GM23338 (cell line): ENCODE measurements at regions not wholly inside any gene's neighbourhood (a gene's known extent, or its start where the extent isn't known, plus 50 kb on each side); places are given as distances from the start of the nearest gene placed in this dataset.
A peak's percentile ranks its signal among the peaks of the same experiment; 100 is the strongest.

Experiments used
- ATAC-seq: fragments of 200-7000 bp; cut with Tn5 transposase; 3 replicates; pipeline ENCODE4 v1.9.1; 2020
- DNase-seq: peaks from one replicate; pipeline ENCODE4 v3.0.0-alpha.2; 2015; ENCODE audit warnings: low spot score
- H2AFZ ChIP-seq: fragments of 200-600 bp; sonication (generic); 2 replicates; pipeline ENCODE4 v1.8.0; 2016; ENCODE audit warnings: antibody characterized with exemption, mild to moderate bottlenecking, moderate library complexity
- H3F3A ChIP-seq: fragments of 200-600 bp; sonication (generic); replicated peaks from 2 replicates; pipeline ENCODE4 v1.8.0; 2017; ENCODE audit warnings: antibody characterized with exemption, mixed run types, low read depth
- H3K27ac ChIP-seq: fragments of 200-600 bp; sonication (generic); 2 replicates; pipeline ENCODE4 v1.6.1; 2016; ENCODE audit warnings: low read depth
- H3K27me3 ChIP-seq: fragments of 200-600 bp; sonication (generic); 2 replicates; pipeline ENCODE4 v1.8.0; 2016; ENCODE audit warnings: mild to moderate bottlenecking, mixed run types, moderate library complexity; ENCODE audit not compliant: insufficient read depth
- H3K36me3 ChIP-seq: fragments of 200-600 bp; sonication (generic); 2 replicates; pipeline ENCODE4 v1.8.0; 2016; ENCODE audit warnings: mild to moderate bottlenecking; ENCODE audit not compliant: insufficient read depth
- H3K4me1 ChIP-seq: fragments of 200-600 bp; sonication (generic); 2 replicates; pipeline ENCODE4 v1.8.0; 2016; ENCODE audit warnings: mild to moderate bottlenecking, moderate library complexity; ENCODE audit not compliant: insufficient read depth
- H3K4me2 ChIP-seq: fragments of 200-600 bp; sonication (generic); 2 replicates; pipeline ENCODE4 v1.7.1; 2017; ENCODE audit warnings: mixed run types
- H3K4me3 ChIP-seq: fragments of 200-600 bp; sonication (generic); 2 replicates; pipeline ENCODE4 v1.6.1; 2016; ENCODE audit warnings: mixed run types
- H3K79me2 ChIP-seq: fragments of 200-600 bp; sonication (generic); replicated peaks from 2 replicates; pipeline ENCODE4 v1.8.0; 2017; ENCODE audit warnings: mild to moderate bottlenecking; ENCODE audit not compliant: insufficient read depth
- H3K9me2 ChIP-seq: fragments of 200-600 bp; sonication (generic); 2 replicates; pipeline ENCODE4 v1.8.0; 2017; ENCODE audit not compliant: insufficient read depth
- H4K20me1 ChIP-seq: fragments of 200-600 bp; sonication (generic); replicated peaks from 2 replicates; pipeline ENCODE4 v1.8.0; 2017; ENCODE audit warnings: mild to moderate bottlenecking; ENCODE audit not compliant: insufficient read depth
- H3K27ac Mint-ChIP-seq: 2 replicates; pipeline ENCODE4 v1.8.0; 2020; ENCODE audit warnings: inconsistent platforms, mild to moderate bottlenecking, moderate library complexity, mixed read lengths
- H3K27me3 Mint-ChIP-seq: 3 replicates; pipeline ENCODE4 v1.8.0; 2022; ENCODE audit warnings: low read depth, mild to moderate bottlenecking, moderate library complexity, mixed read lengths, inconsistent platforms; ENCODE audit not compliant: insufficient read depth, poor library complexity
- H3K36me3 Mint-ChIP-seq: 3 replicates; pipeline ENCODE4 v1.8.0; 2021; ENCODE audit warnings: low read depth, mild to moderate bottlenecking, inconsistent platforms, moderate library complexity, mixed read lengths
- H3K4me1 Mint-ChIP-seq: 3 replicates; pipeline ENCODE4 v1.8.0; 2020; ENCODE audit warnings: mild to moderate bottlenecking, inconsistent platforms, mixed read lengths
- H3K4me3 Mint-ChIP-seq: 3 replicates; pipeline ENCODE4 v1.8.0; 2021; ENCODE audit warnings: moderate library complexity, mild to moderate bottlenecking, inconsistent platforms, mixed read lengths
- H3K9me3 Mint-ChIP-seq: 3 replicates; pipeline ENCODE4 v1.8.0; 2020; ENCODE audit warnings: moderate library complexity, mild to moderate bottlenecking, inconsistent platforms, mixed read lengths
- EZH2 ChIP-seq: fragments of 200-600 bp; sonication (generic); IDR thresholded peaks from one replicate; pipeline ENCODE4 v1.8.0; 2017; ENCODE audit warnings: antibody characterized with exemption, mild to moderate bottlenecking, low read depth; ENCODE audit not compliant: unreplicated experiment
- TF ChIP-seq, protein P1 (sequence below): IDR thresholded peaks from one replicate; pipeline ENCODE4 v1.6.1; 2018; ENCODE audit warnings: antibody characterized with exemption; ENCODE audit not compliant: unreplicated experiment
- TF ChIP-seq, protein P2 (sequence below), 2 experiments: fragments of 200-600 bp in 1 of 2; sonication (generic) in 1 of 2; conservative IDR thresholded peaks; 2 replicates each; pipeline versions ENCODE4 v1.5.1 to v1.6.1; 2016 to 2017; ENCODE audit warnings: antibody characterized with exemption in 2 of 2, low read depth in 2 of 2, mild to moderate bottlenecking in 2 of 2, moderate library complexity in 1 of 2
- TF ChIP-seq, protein P3 (sequence below): IDR thresholded peaks from 2 replicates; pipeline ENCODE4 v1.6.1; 2016; ENCODE audit warnings: antibody characterized with exemption

DNA sequence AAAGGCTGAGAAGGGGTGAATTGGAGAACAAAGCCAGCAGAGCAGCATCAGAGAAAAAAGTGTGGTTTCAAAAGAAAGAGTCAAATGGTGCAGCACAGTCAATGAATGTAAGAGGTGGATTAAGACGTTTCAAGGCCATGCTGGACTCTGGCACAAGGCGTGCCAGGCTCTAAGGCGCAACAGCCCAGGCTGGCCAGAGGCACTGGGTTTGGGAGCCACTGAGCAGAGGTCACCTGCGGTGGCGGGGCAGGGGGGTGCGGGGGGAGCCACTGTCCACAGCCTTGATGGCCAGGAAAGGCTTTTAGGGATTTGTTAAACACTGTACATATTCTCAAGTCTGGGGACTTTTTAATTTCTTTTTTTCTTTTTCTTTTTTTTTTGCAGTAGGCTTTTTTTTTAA lies 222.5 kb upstream of the FAT1 start (continued):
- TF ChIP-seq, protein P1, sequence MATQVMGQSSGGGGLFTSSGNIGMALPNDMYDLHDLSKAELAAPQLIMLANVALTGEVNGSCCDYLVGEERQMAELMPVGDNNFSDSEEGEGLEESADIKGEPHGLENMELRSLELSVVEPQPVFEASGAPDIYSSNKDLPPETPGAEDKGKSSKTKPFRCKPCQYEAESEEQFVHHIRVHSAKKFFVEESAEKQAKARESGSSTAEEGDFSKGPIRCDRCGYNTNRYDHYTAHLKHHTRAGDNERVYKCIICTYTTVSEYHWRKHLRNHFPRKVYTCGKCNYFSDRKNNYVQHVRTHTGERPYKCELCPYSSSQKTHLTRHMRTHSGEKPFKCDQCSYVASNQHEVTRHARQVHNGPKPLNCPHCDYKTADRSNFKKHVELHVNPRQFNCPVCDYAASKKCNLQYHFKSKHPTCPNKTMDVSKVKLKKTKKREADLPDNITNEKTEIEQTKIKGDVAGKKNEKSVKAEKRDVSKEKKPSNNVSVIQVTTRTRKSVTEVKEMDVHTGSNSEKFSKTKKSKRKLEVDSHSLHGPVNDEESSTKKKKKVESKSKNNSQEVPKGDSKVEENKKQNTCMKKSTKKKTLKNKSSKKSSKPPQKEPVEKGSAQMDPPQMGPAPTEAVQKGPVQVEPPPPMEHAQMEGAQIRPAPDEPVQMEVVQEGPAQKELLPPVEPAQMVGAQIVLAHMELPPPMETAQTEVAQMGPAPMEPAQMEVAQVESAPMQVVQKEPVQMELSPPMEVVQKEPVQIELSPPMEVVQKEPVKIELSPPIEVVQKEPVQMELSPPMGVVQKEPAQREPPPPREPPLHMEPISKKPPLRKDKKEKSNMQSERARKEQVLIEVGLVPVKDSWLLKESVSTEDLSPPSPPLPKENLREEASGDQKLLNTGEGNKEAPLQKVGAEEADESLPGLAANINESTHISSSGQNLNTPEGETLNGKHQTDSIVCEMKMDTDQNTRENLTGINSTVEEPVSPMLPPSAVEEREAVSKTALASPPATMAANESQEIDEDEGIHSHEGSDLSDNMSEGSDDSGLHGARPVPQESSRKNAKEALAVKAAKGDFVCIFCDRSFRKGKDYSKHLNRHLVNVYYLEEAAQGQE, result no peak
- TF ChIP-seq EZH2, result no peak

DNA sequence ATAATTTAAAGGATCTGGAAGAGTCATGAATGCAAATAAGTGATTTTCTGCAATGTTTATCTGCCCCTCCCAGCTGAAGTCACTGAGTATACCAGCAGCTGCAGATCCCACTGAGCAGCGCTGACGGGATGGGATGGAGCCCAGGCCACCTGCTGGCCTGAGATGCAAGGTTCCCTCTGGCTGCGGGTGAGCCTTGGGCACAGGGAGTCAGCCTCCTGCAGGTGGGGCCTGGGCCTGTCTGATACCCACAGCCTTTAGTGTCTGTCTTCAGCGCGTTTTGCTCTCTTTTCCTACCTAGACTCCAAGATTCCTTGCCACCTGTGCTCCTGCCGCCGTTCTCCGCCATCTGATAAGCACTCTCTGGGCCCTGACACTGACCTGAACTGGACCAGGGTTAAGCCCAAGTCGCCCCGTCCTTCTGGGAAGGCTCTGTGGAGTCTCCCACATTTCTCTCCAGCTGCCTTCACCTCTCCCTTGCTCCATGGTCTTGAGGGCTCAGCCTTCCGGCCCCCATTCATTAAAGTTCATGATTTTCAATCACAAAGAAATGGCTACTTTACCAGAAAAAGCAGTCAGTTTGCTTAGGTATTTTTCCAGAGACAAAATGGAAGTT lies 223.1 kb upstream of the FAT1 start:
- no peaks in the 10 kb centered on the region for H3K27me3 ChIP-seq

More for the DNA sequence above, 223.1 kb upstream of the FAT1 start:
- Histone ChIP-seq H4K20me1 (no peaks in the 10 kb centered on the region), H3K4me2 (no peak overlapping the region), H3K36me3 (no peaks in the 10 kb centered on the region), H2AFZ (peak overlapping the region; percentile 90), H3K4me1 (peaks cover 8% of the 10 kb centered on the region), H3K4me3 (no peak overlapping the region), H3K27ac (no peak overlapping the region), H3F3A (no peaks in the 10 kb centered on the region), H3K79me2 (no peaks in the 10 kb centered on the region), H3K9me2 (no peaks in the 10 kb centered on the region)
- H3K4me3 Mint-ChIP-seq, result no peak overlapping the region
- H3K27ac Mint-ChIP-seq, result peak overlapping the region; percentile 17; the same call in 1 of the 2 replicates
- H3K4me1 Mint-ChIP-seq, result peaks cover 19% of the 10 kb centered on the region
- H3K9me3 Mint-ChIP-seq, result no peaks in the 10 kb centered on the region
- DNase-seq (peak; percentile 73), ATAC-seq (peak; percentile 96)
- H3K27me3 Mint-ChIP-seq, result no peaks in the 10 kb centered on the region
- H3K36me3 Mint-ChIP-seq, result no peaks in the 10 kb centered on the region
- TF ChIP-seq, protein P1, result no peak
- TF ChIP-seq, protein P2, sequence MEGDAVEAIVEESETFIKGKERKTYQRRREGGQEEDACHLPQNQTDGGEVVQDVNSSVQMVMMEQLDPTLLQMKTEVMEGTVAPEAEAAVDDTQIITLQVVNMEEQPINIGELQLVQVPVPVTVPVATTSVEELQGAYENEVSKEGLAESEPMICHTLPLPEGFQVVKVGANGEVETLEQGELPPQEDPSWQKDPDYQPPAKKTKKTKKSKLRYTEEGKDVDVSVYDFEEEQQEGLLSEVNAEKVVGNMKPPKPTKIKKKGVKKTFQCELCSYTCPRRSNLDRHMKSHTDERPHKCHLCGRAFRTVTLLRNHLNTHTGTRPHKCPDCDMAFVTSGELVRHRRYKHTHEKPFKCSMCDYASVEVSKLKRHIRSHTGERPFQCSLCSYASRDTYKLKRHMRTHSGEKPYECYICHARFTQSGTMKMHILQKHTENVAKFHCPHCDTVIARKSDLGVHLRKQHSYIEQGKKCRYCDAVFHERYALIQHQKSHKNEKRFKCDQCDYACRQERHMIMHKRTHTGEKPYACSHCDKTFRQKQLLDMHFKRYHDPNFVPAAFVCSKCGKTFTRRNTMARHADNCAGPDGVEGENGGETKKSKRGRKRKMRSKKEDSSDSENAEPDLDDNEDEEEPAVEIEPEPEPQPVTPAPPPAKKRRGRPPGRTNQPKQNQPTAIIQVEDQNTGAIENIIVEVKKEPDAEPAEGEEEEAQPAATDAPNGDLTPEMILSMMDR (conservative IDR thresholded peaks at IDR 0.05; ENCODE audit: low read depth in 2 of 2), result peak; percentile 47 to 65
- TF ChIP-seq, protein P3, sequence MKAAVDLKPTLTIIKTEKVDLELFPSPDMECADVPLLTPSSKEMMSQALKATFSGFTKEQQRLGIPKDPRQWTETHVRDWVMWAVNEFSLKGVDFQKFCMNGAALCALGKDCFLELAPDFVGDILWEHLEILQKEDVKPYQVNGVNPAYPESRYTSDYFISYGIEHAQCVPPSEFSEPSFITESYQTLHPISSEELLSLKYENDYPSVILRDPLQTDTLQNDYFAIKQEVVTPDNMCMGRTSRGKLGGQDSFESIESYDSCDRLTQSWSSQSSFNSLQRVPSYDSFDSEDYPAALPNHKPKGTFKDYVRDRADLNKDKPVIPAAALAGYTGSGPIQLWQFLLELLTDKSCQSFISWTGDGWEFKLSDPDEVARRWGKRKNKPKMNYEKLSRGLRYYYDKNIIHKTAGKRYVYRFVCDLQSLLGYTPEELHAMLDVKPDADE, result no peak
